ENCODE measurements at regions not wholly inside any gene's neighbourhood (a gene's known extent, or its start where the extent isn't known, plus 50 kb on each side); places are given as distances from the start of the nearest gene placed in this dataset.

DNA sequence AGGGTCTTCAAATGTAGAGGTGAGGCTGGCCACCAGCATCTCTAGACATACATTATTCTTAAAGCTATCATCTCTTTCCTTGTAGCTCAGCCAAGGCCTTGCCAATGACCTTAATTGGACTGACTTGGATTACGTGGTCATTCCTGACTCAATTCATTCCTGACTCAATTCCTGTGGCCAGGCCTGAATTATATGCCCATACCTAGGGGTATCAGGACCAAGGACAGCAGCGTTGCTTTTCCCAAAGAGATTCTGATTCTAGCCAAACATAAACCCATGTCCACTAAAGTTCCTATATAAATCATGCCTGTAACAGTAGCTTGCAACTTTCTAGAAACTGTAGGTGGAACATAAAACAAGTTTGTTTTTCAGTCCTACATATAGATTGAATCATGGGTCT is 231.7 kb downstream of the ARL6IP6 start:
- H3K9ac ChIP-seq (ENCODE audit: low read length) = no peak overlapping the region
- H3K4me1 ChIP-seq (ENCODE audit: control insufficient read depth in 1 of 2, insufficient read depth in 2 of 2, low read length in 2 of 2) = no peaks in the 10 kb centered on the region
- H3K4me2 ChIP-seq (ENCODE audit: low read length) = no peak overlapping the region
- no TSS peak for BruUV-seq (replicated peaks)
- ChIA-PET RAD21 (ENCODE audit: low non-redundant PET in 1 of 2, low total read pairs in 2 of 2, uncharacterized antibody in 2 of 2, unreplicated experiment in 2 of 2) (no interaction called here), CTCF (no interaction called here), POLR2A (no interaction called here)
- H4K20me1 ChIP-seq (ENCODE audit: insufficient read depth) = no peaks in the 10 kb centered on the region
- no peak overlapping the region for H2AFZ ChIP-seq (ENCODE audit: low read depth, low read length, poor library complexity, severe bottlenecking)
- intact Hi-C loops (cut with micrococcal nuclease) = no loop called here
- DNase-seq (ENCODE audit: low read depth, low spot score) = no peak
- no peaks in the 10 kb centered on the region for H3K79me2 ChIP-seq (ENCODE audit: insufficient read depth, low read length)
- no peak overlapping the region for H3K27ac ChIP-seq (ENCODE audit: low read depth, low read length)
- no peaks in the 10 kb centered on the region for H3K9me3 ChIP-seq (ENCODE audit: control insufficient read depth in 1 of 2, insufficient read depth in 1 of 2, low read depth in 1 of 2, low read length in 2 of 2)
- no peaks in the 10 kb centered on the region for H3K27me3 ChIP-seq (ENCODE audit: insufficient read depth, low read length)
- TF ChIP-seq, protein P1, sequence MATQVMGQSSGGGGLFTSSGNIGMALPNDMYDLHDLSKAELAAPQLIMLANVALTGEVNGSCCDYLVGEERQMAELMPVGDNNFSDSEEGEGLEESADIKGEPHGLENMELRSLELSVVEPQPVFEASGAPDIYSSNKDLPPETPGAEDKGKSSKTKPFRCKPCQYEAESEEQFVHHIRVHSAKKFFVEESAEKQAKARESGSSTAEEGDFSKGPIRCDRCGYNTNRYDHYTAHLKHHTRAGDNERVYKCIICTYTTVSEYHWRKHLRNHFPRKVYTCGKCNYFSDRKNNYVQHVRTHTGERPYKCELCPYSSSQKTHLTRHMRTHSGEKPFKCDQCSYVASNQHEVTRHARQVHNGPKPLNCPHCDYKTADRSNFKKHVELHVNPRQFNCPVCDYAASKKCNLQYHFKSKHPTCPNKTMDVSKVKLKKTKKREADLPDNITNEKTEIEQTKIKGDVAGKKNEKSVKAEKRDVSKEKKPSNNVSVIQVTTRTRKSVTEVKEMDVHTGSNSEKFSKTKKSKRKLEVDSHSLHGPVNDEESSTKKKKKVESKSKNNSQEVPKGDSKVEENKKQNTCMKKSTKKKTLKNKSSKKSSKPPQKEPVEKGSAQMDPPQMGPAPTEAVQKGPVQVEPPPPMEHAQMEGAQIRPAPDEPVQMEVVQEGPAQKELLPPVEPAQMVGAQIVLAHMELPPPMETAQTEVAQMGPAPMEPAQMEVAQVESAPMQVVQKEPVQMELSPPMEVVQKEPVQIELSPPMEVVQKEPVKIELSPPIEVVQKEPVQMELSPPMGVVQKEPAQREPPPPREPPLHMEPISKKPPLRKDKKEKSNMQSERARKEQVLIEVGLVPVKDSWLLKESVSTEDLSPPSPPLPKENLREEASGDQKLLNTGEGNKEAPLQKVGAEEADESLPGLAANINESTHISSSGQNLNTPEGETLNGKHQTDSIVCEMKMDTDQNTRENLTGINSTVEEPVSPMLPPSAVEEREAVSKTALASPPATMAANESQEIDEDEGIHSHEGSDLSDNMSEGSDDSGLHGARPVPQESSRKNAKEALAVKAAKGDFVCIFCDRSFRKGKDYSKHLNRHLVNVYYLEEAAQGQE (IDR thresholded peaks at IDR 0.05; ENCODE audit: low read depth) = peak; percentile 85
- TF ChIP-seq ELF1 (IDR thresholded peaks at IDR 0.05; ENCODE audit: borderline replicate concordance, low read depth) (no peak), EGR1 (IDR thresholded peaks at IDR 0.05; ENCODE audit: low read depth) (no peak)
- H3K4me3 ChIP-seq (replicated peaks in 1 of 2; ENCODE audit: low read depth in 1 of 2, low read length in 2 of 2) = no peak overlapping the region
- H3K9me2 ChIP-seq (ENCODE audit: insufficient read depth) = no peaks in the 10 kb centered on the region
- no peaks in the 10 kb centered on the region for H3K36me3 ChIP-seq (ENCODE audit: control insufficient read depth in 1 of 2, insufficient read depth in 2 of 2, low read length in 2 of 2)
- ATAC-seq = no peak

DNA sequence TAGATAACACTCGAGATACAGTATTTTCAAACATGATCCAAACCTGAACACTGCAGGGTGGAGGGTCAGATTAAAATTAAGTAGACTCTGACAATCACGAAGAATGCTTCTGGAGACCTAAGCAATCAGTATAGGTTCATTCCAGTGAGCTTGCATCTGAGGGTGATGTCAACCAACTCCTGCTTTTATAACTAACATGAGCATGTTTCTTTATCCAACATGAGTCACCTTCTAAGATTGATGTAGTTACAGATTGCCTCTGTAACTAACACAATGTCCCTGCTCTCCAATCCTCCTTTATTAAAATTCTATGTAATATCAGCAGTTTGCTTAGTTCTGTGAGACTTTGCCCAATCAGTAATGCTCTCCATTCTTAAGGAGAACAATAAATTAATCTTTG is 225.7 kb downstream of the ARL6IP6 start:
- TF ChIP-seq JUND (IDR thresholded peaks at IDR 0.05) = no peak
- TF ChIP-seq TCF7L2 (IDR thresholded peaks at IDR 0.05; ENCODE audit: borderline replicate concordance, extremely low read depth, insufficient read depth, insufficient read length) = no peak
- TF ChIP-seq, protein P1 (IDR thresholded peaks at IDR 0.05; ENCODE audit: low read depth) = no peak
- TF ChIP-seq, protein P2, sequence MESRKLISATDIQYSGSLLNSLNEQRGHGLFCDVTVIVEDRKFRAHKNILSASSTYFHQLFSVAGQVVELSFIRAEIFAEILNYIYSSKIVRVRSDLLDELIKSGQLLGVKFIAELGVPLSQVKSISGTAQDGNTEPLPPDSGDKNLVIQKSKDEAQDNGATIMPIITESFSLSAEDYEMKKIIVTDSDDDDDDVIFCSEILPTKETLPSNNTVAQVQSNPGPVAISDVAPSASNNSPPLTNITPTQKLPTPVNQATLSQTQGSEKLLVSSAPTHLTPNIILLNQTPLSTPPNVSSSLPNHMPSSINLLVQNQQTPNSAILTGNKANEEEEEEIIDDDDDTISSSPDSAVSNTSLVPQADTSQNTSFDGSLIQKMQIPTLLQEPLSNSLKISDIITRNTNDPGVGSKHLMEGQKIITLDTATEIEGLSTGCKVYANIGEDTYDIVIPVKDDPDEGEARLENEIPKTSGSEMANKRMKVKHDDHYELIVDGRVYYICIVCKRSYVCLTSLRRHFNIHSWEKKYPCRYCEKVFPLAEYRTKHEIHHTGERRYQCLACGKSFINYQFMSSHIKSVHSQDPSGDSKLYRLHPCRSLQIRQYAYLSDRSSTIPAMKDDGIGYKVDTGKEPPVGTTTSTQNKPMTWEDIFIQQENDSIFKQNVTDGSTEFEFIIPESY (IDR thresholded peaks at IDR 0.05; ENCODE audit: extremely low read depth, insufficient replicate concordance, low read length) = no peak
- TF ChIP-seq RAD21 (IDR thresholded peaks at IDR 0.05; ENCODE audit: low read depth) = no peak
- Histone ChIP-seq H2AFZ (ENCODE audit: low read depth, low read length, poor library complexity, severe bottlenecking) (no peak overlapping the region), H3K27me3 (ENCODE audit: insufficient read depth, low read length) (no peaks in the 10 kb centered on the region), H3K9me3 (ENCODE audit: control insufficient read depth in 1 of 2, insufficient read depth in 1 of 2, low read depth in 1 of 2, low read length in 2 of 2) (no peaks in the 10 kb centered on the region), H3K4me1 (ENCODE audit: control insufficient read depth in 1 of 2, insufficient read depth in 2 of 2, low read length in 2 of 2) (no peaks in the 10 kb centered on the region), H3K4me2 (ENCODE audit: low read length) (no peak overlapping the region), H3K9me2 (ENCODE audit: insufficient read depth) (no peaks in the 10 kb centered on the region), H3K36me3 (ENCODE audit: control insufficient read depth in 1 of 2, insufficient read depth in 2 of 2, low read length in 2 of 2) (no peaks in the 10 kb centered on the region), H3K9ac (ENCODE audit: low read length) (no peak overlapping the region), H3K79me2 (ENCODE audit: insufficient read depth, low read length) (no peaks in the 10 kb centered on the region), H3K4me3 (replicated peaks in 1 of 2; ENCODE audit: low read depth in 1 of 2, low read length in 2 of 2) (no peak overlapping the region), H4K20me1 (ENCODE audit: insufficient read depth) (no peaks in the 10 kb centered on the region), H3K27ac (ENCODE audit: low read depth, low read length) (no peak overlapping the region)
- no TSS peak for BruUV-seq (replicated peaks)
- DNase-seq (ENCODE audit: low read depth, low spot score) = no peak
- CTCF ChIA-PET = no interaction called here
- no peak for ATAC-seq
- POLR2A ChIA-PET = no interaction called here
- intact Hi-C loops (cut with micrococcal nuclease) = no loop called here
- RAD21 ChIA-PET (ENCODE audit: low non-redundant PET in 1 of 2, low total read pairs in 2 of 2, uncharacterized antibody in 2 of 2, unreplicated experiment in 2 of 2) = no interaction called here

Data from HCT116 (cell line).